CD4-positive, alpha-beta T cell treated with Interleukin-10 for 1 hour (primary cell): ENCODE measurements at regions not wholly inside any gene's neighbourhood (a gene's known extent, or its start where the extent isn't known, plus 50 kb on each side); places are given as distances from the start of the nearest gene placed in this dataset.

Experiments used
- DNase-seq: peaks from one replicate; pipeline ENCODE4 v3.0.0-alpha.2; 2020

DNA sequence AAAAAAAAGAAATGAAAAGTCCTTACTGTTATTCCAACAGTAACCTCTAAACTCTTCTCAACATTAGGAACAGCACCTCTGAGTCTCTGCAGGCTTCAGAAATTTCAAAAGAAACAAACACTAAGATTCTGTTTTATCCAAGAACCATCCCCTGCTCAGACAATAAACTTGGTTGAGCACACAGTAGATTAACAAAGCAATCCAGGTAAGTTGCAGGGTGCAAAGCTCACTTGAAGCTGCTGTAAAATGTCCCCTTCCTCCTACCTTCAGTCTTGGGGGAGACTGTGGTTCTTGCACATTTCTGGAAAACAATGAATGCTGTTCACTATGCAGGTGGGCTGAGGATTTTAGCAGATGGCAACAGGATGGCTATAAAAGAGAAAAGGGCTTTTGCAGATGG is 484.1 kb downstream of the IGSF11 start:
- no peak for DNase-seq

DNA sequence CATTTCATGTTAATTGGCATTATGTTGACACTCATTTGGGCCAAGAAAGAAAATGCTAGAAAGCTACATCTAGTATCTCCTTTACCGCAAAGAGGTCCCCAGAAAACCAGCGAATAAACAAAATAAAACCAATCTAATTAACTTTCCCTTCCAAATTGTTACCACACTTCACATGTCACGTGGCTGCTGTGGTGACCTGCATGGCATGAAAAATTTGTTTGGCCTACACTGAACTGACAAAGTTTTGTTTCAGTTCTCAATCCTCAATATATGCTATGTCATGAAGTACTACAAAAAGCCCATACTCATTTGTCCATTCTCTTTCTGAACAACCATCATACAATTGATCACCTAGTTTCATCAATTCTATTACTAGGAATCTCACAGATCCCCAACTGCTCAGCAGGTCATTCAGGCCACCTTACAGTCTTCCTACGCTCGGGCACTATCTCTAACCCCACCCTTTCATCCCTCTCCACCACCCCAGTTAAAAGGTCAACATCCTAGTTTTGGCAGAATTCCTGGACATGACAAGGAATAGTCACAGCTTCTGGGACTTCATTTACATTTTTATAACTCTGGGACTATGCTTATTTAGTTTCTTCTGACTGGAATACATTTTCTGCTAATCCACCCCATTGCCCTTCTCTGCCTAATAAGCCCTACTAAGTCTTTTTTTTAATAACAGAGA is 480.4 kb downstream of the IGSF11 start:
- no peak for DNase-seq

DNA sequence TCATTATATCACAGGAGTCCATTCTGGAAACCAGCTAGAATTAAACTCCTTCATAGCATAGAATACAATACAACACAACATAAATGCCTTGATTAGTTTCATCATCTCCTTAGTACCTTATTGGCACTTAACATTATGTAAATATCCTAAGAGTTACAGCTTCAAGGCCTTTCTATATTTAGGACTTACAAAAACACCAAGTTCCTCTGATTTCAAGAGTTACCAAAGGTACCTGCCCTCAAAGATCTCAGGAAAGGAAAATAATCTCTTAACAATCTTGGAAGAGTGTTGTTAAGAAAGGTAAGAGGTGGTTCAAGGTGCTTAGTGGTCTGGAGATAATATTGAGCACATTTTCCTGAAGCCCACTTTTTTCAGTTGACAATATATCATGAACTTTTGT is 477.7 kb downstream of the IGSF11 start:
- DNase-seq = no peak

GRCh38 chr3:118557513-118557912 is 477.1 kb downstream of the IGSF11 start:
- DNase-seq = no peak

DNA sequence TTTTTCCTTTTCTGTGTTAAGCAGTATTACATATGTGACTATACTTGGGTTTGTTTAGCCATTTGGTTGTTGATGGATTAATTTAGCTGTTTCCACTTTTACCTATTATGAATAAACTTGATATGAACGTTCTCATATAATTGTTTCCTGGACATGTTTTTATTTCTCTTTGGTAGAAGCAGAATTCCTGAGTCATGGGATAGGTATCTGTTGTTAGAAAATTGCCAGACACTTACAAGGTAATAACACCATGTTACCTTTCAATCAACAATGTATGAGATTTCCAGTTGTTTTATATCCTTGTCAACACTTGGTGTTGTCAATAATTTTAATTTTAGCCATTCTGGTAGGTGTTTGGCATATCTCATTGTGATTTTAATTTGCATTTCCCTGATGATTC is 475.4 kb downstream of the IGSF11 start:
- DNase-seq = no peak

DNA sequence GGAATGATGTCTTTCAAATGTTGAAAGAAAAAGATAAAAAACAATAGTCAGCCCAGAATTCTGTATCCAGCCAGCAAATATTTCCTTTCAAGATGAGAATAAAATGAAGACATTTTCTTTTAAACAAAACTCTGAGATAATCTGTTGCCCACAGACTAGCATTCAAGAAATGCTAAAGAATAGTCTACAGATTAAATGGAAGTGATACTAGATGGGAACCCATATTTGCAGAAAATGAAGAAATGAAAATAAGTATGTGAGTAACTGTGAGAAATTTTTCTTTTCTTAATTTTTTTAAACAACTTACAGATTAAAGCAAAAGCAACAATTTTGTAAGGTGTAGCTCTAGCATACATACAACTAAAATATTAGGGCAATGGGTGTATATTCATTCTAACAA is 469.8 kb downstream of the IGSF11 start:
- DNase-seq = no peak

DNA sequence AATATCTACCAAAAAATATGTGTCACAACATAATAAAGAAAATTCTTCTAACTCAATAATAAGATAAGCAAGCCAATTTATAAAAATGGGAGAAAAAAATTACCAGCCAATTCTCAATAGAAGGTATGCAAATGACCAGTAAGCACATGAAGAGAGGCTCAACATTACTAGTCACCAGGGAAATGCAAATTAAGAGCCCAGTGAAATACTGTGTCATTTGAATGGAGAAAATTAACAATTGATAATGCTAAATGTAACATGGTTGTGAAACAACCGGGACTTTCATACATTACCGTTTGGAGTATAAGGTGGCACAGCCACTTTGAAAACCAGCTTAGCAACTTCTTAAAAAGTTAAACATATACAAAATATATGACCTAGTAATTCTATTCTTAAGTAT is 460.7 kb downstream of the IGSF11 start:
- DNase-seq = no peak

- no peak for DNase-seq
Measured at GRCh38 chr3:118577055-118577777, 457.4 kb downstream of the IGSF11 start.

- no peak for DNase-seq
Measured at GRCh38 chr3:118578559-118578958, 456.1 kb downstream of the IGSF11 start.

- no peak for DNase-seq
Measured at GRCh38 chr3:118587037-118587741, 447.5 kb downstream of the IGSF11 start.

GRCh38 chr3:118587847-118588246 is 446.8 kb downstream of the IGSF11 start:
- no peak for DNase-seq

- no peak for DNase-seq
Measured at GRCh38 chr3:118593277-118593670, 441.4 kb downstream of the IGSF11 start.

GRCh38 chr3:118597184-118597583 is 437.5 kb downstream of the IGSF11 start:
- DNase-seq = no peak

DNA sequence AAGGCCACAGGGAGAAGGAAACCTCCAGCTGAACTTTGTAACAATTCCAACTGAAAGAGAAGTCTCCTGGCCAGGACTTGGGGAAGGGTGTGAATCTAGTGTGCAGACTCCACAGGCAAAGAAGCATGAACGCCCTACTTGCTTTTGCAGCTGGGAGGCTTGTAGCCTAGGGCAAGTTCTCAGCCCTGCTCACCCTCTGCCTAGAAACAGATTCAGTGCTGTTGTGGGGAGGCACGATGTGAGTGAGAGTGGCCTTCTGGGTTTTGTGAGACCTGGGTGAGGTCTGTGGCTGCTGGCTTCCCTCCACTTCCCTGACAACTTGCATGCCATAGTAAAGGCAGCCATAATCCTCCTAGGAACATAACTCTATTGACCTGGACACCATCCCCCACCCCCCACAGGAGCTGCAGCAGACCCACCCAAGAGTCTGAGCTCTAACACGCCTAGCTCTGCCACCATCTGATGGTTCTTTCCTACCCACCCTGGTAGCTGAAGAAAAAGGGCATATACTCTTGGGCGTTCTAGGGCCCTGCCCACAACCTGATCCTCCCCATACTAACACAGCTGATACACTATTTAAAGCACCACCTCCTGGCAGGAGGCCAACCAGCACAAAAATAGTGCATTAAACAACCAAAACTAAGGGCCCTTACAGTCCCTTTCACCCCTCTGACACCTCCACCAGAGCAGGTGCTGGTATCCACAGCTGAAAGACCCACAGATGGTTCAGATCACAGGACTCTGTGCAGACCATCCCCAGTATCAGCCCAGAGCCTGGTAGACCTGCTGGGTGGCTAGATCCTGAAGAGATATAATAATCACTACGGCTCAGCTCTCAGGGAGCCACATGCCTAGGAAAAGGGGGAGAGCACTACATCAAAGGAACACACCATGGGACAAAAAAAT is 426.5 kb downstream of the IGSF11 start:
- no peak for DNase-seq

DNA sequence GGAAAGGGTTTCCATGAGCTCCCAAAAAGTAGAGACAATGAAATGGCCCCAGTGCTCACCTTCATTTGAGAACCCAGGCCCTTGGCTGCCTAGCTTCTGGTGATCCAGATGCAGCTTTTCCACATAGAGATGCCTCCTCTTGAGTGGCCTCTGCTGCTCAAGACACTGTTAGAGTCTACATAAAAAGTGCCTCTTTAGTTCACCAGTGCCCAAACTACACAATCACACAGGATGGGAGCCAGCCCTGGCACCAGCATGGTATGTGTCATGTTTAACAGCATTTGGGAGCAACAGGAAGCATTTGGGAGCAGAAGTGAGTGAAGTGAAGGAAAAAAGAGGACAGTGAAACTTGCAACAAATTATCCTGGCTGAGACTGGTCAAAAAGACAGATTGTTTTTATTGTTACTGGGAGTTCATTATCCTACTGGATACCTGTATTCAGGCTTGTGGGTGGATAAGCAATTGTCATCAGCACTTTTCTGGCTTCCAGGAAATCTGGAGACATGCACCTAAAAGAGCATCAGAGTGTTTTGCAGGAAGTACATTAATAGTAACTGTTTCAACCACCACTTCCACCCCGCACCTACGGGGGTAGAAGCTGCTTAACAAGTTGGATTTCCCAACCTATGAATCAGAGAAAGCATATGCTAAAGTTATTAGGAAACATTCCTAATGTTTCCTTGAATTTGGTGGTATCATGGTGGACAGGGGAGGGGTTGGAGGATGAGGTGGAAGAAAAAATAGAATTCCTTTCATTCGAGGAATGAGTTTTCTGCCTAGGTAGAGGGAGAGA is 416.2 kb downstream of the IGSF11 start:
- no peak for DNase-seq

- no peak for DNase-seq
Measured at GRCh38 chr3:118626453-118626852, 408.2 kb downstream of the IGSF11 start.

DNA sequence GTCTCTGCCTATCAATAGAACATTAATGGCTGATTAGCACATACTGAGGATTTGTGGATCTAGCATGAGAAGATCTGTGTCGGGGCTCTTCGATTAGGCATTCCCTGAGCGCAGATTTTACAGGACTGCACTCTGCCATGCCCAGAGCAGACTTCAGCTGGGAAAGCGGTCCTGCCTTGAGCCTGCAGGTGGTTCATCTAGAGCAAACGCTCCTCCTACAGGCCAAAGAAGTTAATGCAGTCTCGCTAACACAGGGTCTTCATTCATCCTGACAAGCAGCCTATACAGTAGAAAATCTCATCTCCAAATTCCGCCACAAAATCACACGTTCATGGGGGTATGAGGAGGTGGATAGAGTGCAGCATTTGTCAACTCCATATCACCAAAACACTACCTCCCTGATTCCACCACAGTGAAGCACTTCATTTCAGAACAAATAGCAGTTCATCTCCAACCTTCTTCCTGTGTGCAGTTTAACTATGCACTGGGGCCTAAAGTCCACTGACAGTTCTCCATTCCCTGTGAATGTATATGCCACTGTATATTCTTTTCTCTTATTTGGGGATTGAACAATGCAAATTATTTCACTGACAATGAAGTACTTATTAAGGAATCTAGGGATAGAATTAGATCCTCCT is 405.8 kb downstream of the IGSF11 start:
- DNase-seq = peak; percentile 8

DNA sequence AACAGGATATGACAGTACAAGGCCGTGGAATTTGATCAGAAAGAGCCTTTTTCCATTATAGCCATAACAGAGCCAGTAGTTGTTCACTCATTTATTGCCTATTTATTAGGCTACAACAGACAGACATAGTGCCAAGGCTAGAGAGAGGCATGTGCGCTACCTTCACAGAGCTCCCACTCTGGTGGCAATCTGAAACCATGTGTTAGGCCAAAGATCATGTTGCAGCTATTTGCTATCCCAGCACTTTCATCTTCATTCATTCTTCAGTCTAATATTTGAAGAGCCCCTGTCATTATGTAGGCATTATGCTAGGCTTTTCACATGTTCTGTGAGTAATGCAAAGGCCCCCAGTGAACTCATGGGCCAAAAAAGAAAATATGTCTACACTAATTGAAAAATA is 404.8 kb downstream of the IGSF11 start:
- no peak for DNase-seq

DNA sequence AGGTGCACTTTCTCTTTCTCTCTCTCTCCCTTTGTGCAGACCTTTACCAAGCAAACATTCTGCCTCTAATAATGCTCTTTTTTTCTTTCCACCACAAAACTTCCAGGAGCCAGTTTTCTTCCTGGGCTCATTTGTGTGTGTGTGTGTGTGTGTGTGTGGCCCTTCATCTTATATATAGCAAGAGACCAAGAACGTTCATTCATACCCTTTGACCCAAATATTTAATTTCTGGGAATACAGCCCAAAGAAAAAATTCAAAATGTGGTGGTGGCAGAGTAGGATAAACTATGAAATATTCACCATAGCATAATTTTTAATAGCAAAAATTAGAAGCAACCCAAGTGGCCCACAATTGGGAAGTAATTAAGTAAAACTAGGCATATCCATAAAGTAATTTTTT is 398.9 kb downstream of the IGSF11 start:
- no peak for DNase-seq

DNA sequence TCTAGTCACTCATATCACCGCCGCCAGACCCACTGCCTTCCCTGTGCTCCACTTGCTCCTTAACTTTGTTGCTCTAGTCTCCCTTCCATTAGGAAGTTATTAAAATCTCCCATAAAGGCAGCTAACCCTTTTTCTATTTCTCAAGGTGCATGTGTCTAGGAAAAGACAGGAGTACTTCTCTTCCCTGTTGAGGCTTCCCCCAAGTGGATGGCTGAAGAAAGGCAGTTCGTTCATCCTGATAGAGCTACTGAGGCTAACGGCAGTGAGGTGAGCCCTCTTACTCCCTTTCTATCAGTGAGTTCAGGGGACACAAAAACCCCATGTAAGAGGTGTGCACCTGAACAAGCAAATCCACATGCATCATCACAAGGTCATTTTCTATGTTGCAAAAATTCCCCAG is 397.8 kb downstream of the IGSF11 start:
- DNase-seq = no peak

- no peak for DNase-seq
Measured at GRCh38 chr3:118637846-118638245, 396.8 kb downstream of the IGSF11 start.

DNA sequence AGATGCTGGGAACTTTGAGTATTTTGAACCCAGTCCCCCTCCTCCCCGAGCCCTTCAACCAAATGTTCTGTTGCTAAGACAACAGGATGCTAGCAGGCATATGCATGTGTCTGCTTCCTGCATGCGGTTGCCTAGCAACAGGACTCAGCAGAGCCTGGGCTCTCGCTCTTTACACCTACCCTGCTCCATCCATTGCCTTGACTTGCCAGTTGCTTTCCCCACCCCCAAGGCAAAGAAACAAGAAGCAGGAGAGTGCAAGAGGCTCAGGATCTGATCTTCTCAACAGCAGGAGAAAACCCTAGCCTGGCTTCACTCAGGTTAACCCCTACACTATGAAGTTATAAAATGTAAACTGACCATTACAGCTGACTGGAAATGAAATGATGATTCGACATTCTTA is 393.0 kb downstream of the IGSF11 start:
- peak; percentile 16 for DNase-seq
